Activated CD8-positive, alpha-beta memory T cell treated with anti-CD3 and anti-CD28 coated beads for 36 hours (primary cell): ENCODE measurements at regions not wholly inside any gene's neighbourhood (a gene's known extent, or its start where the extent isn't known, plus 50 kb on each side); places are given as distances from the start of the nearest gene placed in this dataset.

Experiments
- CTCF ChIA-PET: fragments of 350-600 bp; sonication (Branson Sonifier 250); formaldehyde crosslinking; loops from one replicate; lab custom pipeline; 2021; ENCODE audit warnings: antibody characterized with exemption; lab: Charles Lee
- POLR2A ChIA-PET: fragments of 350-600 bp; sonication (Branson Sonifier 250); formaldehyde crosslinking; loops from one replicate; lab custom pipeline; 2021; ENCODE audit warnings: antibody characterized with exemption; lab: Charles Lee

DNA sequence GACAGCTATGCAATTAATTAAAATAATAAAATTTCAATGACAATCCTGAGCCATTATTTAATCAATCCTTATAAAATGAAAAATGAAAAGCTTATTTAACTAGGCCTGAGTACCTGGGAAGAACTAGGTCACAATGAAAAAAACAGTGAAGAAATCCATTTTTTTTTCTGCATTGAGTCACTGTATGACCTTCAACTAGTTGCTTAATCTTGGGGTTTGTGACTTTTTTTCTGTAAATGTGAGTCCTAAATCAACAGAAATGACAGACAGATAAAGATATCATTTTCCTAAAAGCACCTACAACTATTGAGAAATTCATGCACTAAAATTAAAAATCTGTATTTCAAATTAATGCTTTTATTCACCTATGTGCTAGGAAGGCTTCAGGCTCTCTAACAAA is 96.8 kb downstream of the TMEM26 start:
- POLR2A ChIA-PET: no interaction called here
- CTCF ChIA-PET: no interaction called here

DNA sequence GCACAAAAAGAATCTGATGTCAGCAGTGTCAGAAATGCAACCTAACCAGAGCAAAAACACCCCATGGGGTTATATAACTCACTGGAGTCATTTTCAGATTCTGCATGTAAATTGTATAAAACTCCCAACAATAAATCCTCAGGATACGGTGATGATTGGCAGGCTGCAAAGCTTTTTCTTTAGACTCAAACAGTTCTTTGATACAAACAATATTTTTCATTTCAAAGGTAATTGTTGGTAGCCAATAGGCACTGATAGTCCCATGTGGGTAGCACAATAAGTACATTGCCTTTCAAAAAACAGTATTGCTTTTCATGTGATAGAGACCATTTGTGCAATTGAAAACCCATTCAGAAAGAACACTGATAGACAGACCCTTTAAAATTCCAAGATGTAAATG is 98.0 kb downstream of the TMEM26 start:
- CTCF ChIA-PET: no interaction called here
- POLR2A ChIA-PET: no interaction called here

DNA sequence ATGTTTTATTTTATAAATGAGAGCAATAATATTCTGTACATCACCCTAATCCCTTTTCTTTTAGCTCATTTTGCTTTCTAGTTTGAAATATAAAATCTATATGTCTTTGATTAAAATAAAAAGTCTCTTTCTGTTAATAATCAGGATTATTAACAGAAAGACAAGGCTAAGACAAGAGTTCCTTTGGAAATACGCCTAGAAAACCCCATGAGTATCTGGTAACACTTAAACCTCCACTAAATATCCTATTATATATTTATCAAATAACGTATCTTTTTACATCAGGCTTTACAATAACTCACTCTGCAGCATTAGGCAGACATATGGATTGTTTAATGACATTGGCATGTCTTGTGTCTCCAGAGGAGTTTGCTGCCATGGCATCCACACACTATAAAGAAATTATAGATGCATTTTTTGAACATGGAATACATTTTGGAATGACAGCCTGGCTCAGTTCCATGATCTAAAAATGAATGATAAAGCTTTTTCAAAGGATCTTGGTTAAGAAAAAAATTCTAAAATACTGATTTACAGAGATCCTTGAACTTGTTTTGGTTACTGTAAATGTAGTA is 98.7 kb downstream of the TMEM26 start:
- ChIA-PET CTCF (no interaction called here), POLR2A (no interaction called here)

DNA sequence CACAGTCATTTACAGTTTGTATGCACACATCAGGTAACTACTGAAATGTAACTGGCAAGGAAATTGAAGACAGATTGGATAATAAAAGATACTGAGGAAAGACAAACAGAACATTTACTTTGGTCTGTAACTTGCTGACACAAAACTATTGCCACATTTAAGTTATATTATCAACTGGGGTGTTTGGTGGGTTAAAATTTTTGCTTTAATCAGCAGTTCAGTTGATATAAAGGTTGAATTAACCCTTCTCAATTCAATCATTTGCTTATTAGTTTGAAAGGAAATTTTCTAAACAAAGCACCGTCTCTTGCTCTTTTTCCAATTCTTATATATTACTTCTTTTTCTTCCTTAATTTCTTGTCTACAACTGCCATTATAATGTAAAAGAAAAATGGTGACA is 102.4 kb downstream of the TMEM26 start:
- ChIA-PET CTCF (no interaction called here), POLR2A (no interaction called here)

DNA sequence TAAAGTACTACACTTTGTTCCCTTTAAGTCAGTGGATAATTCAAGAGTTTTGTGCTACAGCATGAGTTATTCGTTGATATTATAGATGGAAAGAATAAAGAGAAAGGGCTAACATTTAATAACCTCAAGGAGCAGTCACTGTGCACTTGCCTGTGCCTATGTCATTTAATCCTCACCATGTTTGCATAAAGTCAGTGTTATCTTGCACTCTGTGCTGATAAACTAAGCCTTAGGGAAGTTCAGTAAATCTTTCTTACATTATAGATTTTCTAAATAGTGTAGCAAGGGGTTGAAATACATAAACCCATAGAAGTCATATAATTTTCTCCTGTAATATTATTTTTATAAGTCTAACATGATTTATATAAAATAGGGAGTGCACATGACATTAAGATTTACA is 103.1 kb downstream of the TMEM26 start:
- CTCF ChIA-PET: no interaction called here
- POLR2A ChIA-PET: no interaction called here

DNA sequence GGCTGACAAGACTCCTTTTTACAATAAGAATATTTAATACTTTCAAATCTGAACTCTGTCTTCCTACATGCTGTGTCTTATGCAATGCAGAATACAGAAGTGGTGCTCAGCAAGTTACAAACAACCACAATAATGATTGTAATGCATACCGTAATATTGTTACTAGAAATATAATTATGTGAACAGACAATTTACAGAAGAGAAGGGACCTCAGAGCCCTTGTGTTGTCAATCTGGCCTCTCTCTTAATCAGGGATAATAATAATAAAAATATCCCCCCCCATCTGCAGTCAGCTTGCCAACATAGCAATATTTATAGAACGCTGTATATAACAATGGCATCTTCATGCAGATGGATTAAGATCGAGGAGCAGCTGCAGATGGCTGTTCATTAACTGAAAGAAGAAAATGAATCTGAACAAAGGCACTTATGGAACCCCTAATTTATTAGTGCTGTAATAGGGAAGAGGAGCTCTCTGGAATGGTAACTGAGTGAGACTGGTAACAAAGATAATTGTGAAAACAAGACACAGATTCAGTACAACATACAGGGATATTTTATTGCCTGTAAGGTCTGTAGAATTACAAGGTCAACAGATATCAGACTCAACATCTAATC is 106.3 kb downstream of the TMEM26 start:
- ChIA-PET CTCF (no interaction called here), POLR2A (no interaction called here)

DNA sequence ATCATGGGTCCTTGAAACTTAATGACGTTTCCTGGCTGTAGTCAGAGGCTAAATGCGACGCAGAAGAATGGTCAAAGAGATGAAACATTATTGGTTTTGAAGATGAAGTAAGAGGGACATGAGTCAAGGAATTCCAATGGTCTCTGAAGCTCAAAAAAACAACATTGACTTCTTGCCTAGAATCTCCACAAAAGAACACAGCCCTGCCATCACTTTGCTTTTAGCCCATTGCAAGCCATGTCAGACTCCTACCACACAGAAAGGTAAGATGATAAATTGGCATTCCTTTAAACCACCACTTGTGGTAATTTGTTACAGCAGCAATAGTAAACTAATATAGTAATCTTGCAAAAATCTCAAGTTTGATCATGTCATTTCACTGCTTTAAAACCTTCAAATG is 109.4 kb downstream of the TMEM26 start:
- ChIA-PET CTCF (no interaction called here), POLR2A (no interaction called here)

DNA sequence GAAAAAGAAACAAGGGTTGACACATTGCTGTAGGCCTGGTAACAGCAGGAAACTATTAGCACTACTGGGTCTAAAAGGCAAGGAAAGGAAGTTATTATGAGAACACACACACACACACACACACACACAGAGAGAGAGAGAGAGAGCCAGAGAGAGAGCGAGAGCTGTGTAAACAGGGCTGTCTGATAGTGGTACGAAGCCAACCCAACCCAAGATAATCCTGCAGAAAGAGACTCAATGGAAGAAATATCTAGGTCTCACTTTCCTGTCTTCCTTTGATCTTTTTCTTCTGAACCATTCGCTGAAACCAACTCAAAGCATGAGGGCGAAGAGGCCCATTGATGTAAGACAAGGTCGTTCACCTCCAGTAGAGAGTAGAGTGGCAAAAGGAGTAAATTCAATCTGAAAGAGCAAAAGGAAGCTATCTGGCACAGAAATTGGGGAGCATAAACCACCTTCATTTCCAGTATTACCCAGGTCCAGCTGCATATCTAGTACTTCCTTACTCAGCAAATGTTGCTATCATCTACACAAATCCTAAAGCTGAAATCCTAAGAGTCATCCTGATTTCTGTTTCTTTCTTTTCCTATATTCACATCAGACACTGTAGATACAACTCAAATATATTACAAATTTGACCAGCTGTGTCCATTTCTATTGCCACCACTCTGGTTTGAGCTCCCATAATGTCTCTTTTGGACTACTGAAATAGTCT is 110.2 kb downstream of the TMEM26 start:
- ChIA-PET POLR2A (no interaction called here), CTCF (no interaction called here)

DNA sequence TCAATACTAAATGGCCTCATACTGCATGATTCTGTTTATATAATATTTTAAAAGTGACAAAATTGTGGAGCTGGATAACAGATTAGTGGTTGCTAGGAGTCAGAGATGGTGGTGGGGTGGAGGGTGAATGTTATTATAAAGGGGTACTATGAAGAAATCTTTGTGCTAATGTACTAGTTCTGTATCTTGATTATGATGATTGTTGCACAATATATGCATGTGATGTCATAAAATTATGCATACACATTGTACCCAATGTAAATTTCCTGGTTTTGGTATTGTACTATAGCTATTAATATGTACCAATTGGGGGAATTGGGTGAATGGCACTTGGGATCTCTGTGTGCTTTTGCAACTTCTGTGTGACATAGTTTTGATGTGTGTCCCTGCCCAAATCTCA is 112.2 kb downstream of the TMEM26 start:
- CTCF ChIA-PET: no interaction called here
- POLR2A ChIA-PET: no interaction called here

DNA sequence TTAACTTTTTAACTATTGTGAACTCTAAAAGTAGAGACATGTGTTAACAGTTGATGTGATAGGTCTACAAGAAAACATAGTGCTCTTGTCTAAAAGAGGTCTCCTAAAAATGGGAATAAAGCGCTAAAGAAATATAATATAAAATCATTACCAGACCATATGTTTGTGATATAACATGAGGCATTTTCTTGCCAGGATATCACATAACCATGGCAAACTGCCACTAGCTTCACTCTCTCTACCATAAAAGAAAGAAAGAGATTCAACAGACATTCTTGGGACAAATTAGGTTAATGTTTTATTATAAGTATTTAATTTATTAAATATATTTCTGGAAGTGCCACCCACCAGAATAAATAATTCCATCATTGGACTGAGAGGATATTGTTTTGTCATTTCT is 115.0 kb downstream of the TMEM26 start:
- ChIA-PET POLR2A (no interaction called here), CTCF (no interaction called here)

DNA sequence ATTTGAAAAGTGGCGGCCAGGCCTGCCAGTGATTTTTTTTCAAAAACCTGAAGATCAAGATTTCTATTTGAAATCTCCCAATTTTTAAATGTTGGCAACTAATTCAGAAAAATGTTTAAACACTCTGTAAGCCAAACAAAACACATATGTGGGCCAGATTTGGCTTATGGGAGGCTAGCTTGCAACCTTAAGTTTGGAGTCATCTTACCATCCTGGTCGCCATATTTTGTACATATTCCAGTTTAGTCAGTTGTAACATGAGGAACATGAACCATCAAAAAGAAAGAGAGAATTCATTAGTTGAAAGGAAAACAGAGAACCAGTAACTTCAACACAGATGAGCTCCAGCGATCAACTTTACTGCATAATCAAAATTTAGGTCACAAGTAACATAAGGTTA is 115.4 kb downstream of the TMEM26 start:
- CTCF ChIA-PET: no interaction called here
- POLR2A ChIA-PET: no interaction called here

DNA sequence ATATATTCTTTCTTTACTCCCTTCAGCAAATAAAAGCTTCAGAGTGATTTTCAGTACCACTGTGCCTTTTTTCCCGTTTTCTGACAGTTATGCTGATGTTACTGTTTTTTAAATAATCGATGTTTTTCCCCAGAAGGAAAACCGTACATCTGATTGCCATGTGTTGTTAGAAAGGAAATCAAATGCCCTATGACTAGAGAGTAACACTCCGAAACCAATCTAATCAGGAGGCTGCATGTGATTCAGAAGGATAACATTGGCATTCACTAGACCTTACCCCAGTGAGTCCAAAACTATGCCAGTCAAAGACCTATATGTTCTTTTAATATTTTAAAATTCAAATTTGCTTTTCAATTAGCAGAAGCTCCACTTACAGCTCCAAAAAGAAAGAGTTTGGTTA is 116.3 kb downstream of the TMEM26 start:
- ChIA-PET POLR2A (no interaction called here), CTCF (no interaction called here)

DNA sequence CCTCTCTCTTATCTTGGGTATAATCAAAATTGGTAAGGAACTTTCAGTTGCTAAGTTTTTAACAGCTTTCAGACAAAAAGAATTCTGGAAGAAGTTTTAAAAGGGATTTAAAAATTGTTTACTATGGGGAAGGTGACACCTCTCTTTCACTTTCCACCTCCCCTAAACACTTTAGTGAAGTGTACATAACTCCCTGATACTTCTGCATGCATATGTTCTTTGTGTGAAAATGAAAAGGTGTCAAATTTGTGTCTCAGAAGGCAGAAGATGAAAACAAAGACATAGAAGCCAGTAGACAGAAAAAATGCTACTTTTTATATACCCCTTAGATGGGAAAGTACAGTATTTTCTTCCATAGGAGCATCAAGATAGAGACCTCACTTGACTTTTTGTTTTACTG is 117.8 kb downstream of the TMEM26 start:
- CTCF ChIA-PET: no interaction called here
- POLR2A ChIA-PET: no interaction called here

DNA sequence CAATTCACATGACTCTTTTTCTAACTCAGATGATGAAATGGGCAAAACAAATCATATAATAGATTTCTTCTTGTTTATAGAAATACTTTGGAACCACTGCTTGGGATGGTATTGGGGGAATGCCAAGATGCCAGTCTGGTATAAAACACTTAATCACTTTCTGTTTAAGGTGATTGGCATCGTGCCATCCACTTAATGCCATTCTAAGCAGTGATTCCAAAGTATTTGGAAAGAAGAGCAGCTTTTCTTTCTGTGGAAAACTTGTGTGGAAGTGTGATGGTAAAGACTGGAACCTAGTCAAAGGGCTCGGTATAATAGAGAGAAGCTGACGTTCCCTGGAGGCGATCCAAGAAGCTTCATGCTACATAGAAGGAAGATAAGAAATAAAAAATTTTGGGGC is 120.6 kb downstream of the TMEM26 start:
- ChIA-PET CTCF (no interaction called here), POLR2A (no interaction called here)

DNA sequence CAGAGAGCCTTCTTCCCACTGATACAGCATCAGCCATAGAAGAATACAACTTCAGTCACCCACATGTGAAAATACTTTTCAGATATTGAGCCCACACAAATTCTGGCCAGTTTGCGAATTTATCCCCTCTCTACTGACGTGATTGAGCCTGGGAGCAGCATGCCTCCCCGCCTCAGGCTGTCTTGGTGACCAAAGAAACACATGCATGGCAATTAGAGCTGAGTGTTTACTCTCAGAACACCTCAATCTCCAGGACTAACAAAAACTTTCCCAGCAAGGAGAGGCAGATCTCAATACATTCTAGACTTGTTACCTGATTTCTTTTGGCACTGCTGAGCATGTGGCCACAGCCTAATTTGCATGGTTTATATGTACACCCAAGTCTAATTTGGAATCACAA is 122.5 kb downstream of the TMEM26 start:
- ChIA-PET POLR2A (no interaction called here), CTCF (no interaction called here)

DNA sequence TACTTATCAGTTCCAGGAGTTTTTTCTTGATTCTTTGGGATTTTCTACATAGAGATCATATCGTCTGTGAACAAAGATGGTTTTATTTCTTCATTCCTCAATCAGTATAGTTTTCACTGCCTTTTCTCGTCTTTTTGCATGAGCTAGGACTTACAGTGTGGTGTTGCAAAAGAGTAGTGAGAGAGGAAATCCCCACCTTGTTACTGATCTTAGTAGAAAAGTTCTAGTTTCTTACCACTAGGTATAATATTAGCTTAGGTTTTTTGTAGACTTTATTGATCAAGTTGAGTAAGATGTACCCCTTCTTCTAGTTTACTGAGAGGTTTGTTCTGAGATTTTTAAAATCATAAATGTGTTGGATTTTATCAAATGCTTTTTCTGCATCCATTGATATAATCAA is 123.3 kb downstream of the TMEM26 start:
- ChIA-PET CTCF (no interaction called here), POLR2A (no interaction called here)

DNA sequence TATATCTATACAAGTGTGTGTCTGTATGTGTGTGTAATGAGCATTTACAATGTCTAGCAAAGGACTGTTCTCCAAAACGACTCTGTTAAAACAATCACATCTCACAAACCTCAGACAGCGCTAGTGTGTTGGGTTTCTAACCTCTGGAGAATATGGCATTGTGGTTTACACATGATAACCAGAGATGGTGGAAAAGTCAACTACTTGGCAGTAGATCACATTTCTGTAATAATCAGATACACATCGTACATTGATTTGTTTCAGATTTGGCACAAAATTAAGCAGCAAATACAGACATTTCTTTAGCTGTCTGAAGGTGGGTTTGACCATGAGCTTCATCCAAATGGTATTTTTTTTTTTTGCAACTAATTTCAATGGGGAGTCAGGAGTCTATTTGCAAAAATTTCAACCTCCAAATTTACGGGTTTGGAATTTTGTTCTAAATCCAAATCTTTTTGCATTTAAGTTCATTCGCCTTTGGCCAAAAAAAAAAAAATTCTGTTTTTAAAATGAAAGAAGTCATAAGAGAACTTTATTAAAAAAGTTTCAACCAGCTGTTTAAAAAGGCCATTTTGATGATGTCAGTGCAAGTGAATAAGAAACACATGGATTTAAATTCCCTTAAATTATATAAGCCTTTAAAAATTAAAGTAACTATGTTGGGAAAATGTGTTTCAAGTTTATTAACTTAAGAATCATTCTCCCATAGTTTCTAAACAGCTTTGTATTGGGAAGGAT is 127.8 kb downstream of the TMEM26 start:
- ChIA-PET CTCF (no interaction called here), POLR2A (no interaction called here)

DNA sequence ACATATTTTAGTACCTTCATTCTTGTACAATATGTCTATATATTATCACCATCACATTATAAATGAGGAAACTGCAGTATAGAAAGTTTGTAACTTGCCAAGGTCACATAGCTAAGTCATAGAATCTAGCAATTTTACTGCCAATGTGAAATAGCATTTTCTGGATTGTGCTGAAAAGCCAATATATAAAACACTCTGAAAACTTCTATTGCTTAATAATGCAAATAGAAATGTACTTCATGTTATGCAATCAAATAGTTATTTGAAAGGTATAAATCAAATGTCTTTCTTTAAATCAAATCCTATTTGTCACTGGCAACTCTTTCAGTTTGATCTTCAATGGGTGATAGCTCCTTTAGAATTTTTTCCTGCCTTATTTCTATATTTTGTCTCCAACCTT is 129.5 kb downstream of the TMEM26 start:
- POLR2A ChIA-PET: no interaction called here
- CTCF ChIA-PET: no interaction called here

DNA sequence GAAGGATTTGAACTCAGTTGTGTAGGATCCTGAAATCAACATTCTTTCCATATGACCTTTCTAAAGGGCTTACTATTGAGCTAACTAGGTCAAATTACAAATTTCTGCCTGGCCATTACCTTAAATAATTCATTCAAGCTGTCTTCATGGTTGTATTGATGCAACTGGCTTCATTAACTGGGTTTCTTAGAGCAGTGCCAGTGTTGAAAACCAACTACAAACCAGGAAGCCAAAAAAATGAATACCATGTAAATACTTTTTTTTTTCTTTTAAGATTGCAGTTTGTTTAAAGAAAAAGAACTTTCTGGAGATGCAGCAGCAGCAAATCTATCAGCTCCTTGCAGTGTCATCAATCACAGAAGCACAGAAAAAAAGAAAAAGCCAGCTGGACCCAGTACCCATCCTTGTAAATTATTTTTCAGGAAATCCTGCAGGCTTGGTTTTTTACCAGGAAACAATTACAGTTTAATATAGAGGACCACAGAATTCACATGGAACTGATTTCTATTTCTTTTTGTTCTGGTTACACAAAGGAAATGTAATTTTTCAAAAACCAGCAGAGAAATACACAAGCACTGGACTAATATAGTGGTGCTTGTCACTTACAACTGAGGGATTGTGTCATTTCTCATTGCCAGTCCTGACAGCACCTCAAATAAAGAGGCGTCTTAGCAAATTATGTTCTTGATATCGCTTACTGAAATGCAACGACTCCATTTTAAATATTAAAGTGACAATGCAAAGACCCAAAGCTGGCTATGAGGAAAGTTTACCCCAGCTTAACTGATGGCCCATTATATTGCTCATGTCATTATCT is 131.9 kb downstream of the TMEM26 start:
- ChIA-PET CTCF (no interaction called here), POLR2A (no interaction called here)

DNA sequence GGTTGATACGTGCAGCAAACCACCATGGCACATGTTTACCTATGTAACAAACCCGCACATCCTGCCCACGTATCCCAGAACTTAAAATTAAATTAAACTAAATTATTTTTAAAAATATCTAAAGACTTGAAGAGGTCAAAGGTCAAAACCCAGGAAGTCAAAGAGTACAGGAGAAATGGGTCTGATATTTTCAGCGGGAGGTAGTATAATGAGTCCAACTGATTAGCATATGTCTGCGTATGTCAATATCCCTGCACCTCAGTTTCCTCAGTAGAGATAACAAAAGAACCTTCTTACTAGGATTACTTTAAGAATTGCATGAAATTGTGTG is 133.0 kb downstream of the TMEM26 start:
- ChIA-PET POLR2A (no interaction called here), CTCF (no interaction called here)
